ENCODE measurements at regions not wholly inside any gene's neighbourhood (a gene's known extent, or its start where the extent isn't known, plus 50 kb on each side); places are given as distances from the start of the nearest gene placed in this dataset.

- TF ChIP-seq, protein P1, sequence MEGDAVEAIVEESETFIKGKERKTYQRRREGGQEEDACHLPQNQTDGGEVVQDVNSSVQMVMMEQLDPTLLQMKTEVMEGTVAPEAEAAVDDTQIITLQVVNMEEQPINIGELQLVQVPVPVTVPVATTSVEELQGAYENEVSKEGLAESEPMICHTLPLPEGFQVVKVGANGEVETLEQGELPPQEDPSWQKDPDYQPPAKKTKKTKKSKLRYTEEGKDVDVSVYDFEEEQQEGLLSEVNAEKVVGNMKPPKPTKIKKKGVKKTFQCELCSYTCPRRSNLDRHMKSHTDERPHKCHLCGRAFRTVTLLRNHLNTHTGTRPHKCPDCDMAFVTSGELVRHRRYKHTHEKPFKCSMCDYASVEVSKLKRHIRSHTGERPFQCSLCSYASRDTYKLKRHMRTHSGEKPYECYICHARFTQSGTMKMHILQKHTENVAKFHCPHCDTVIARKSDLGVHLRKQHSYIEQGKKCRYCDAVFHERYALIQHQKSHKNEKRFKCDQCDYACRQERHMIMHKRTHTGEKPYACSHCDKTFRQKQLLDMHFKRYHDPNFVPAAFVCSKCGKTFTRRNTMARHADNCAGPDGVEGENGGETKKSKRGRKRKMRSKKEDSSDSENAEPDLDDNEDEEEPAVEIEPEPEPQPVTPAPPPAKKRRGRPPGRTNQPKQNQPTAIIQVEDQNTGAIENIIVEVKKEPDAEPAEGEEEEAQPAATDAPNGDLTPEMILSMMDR (IDR thresholded peaks at IDR 0.05): no peak
- TF ChIP-seq POLR2A (IDR thresholded peaks at IDR 0.05): no peak
- no peak for TF ChIP-seq EP300 (IDR thresholded peaks at IDR 0.05)
Observed at GRCh38 chr2:7860693-7861092, 821.2 kb upstream of the ID2 start.
